ENCODE measurements at regions not wholly inside any gene's neighbourhood (a gene's known extent, or its start where the extent isn't known, plus 50 kb on each side); places are given as distances from the start of the nearest gene placed in this dataset.

DNA sequence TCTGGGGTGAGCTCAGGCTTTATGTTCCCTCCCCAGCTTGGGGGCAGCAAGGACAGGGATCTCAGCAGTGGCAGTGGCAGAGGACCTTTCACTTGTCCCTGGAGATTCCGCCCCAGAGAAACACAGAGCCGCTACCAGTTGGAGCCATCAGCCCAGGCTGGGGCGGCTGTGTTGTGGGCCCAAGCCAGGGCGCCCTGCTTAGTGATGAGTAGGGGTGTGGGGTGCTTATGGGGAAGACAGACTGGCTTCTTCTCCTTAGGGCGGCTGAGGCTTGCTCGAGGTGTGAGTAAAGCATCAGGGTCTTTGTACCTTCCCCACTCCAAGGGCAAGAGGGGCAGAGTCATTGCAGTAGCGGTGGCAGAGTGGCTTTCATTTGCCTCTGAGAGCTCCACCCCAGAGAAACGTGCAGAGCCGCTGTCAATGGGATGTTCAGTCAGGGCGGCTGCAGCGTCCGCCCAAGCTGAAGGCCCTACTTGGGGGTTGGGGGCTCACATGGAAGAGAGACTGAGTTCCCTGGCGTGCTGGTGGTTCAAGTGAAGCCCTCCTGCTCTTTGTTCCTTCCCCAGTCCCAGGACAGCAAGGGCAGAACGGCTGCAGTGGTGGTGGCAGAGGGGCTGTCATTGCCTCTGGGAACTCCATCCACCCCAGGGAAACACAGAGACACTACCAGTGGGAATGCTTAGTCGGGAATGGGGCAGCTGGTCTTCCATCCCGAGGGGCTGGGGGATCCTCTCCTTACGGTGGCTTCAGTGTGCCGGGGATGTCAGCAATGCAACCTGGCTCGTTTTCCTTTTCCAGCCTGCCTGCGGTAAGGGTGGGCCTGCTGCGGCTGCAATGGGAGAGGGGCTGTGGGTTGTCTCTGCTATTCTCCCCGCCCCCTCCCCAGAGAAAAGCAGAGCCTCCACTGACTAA is 2142.5 kb upstream of the TENM3 start:
- TF ChIP-seq, protein P1, sequence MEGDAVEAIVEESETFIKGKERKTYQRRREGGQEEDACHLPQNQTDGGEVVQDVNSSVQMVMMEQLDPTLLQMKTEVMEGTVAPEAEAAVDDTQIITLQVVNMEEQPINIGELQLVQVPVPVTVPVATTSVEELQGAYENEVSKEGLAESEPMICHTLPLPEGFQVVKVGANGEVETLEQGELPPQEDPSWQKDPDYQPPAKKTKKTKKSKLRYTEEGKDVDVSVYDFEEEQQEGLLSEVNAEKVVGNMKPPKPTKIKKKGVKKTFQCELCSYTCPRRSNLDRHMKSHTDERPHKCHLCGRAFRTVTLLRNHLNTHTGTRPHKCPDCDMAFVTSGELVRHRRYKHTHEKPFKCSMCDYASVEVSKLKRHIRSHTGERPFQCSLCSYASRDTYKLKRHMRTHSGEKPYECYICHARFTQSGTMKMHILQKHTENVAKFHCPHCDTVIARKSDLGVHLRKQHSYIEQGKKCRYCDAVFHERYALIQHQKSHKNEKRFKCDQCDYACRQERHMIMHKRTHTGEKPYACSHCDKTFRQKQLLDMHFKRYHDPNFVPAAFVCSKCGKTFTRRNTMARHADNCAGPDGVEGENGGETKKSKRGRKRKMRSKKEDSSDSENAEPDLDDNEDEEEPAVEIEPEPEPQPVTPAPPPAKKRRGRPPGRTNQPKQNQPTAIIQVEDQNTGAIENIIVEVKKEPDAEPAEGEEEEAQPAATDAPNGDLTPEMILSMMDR (IDR thresholded peaks at IDR 0.05 in 2 of 3, conservative IDR thresholded peaks at IDR 0.05 in 1 of 3; ENCODE audit: borderline replicate concordance in 1 of 3, insufficient read depth in 1 of 3, low read depth in 2 of 3, low read length in 2 of 3): no peak
- TF ChIP-seq FOSL1 (IDR thresholded peaks at IDR 0.05; ENCODE audit: low read depth): no peak
- TF ChIP-seq CEBPB (IDR thresholded peaks at IDR 0.05; ENCODE audit: low read depth): no peak
- no peak for TF ChIP-seq REST (IDR thresholded peaks at IDR 0.05; ENCODE audit: low read depth)
- TF ChIP-seq POLR2A (IDR thresholded peaks at IDR 0.05; ENCODE audit: borderline replicate concordance, extremely low read depth, insufficient read depth, insufficient read length): no peak
- TF ChIP-seq POLR2AphosphoS5 (IDR thresholded peaks at IDR 0.05; ENCODE audit: low read depth, low read length): no peak
- TF ChIP-seq YY1 (IDR thresholded peaks at IDR 0.05; ENCODE audit: extremely low read depth, insufficient replicate concordance, low read depth, low read length): no peak
- no peak for TF ChIP-seq ATF3 (IDR thresholded peaks at IDR 0.05)
- TF ChIP-seq EZH2 (IDR thresholded peaks at IDR 0.05): no peak
- TF ChIP-seq TCF7L2 (IDR thresholded peaks at IDR 0.05; ENCODE audit: borderline replicate concordance, extremely low read depth, insufficient read depth, insufficient read length): no peak
- TF ChIP-seq RAD21 (IDR thresholded peaks at IDR 0.05; ENCODE audit: low read depth): no peak
- TF ChIP-seq EGR1 (IDR thresholded peaks at IDR 0.05; ENCODE audit: low read depth): no peak
- no peak for TF ChIP-seq ELF1 (IDR thresholded peaks at IDR 0.05; ENCODE audit: borderline replicate concordance, low read depth)
- TF ChIP-seq EZH2phosphoT487 (IDR thresholded peaks at IDR 0.05; ENCODE audit: borderline replicate concordance): no peak

Measured in HCT116 (cell line).